SHP77 treated with DMSO at 0.1 percent for 48 hours (cell line): ENCODE measurements at regions not wholly inside any gene's neighbourhood (a gene's known extent, or its start where the extent isn't known, plus 50 kb on each side); places are given as distances from the start of the nearest gene placed in this dataset.

Source experiments
- DNase-seq: peaks from one replicate; lab custom pipeline; 2025; lab: John Stamatoyannopoulos, UW

- no peak for DNase-seq
Measured at GRCh38 chr4:4772534-4772933, 86.9 kb upstream of the MSX1 start.

- no peak for DNase-seq
Measured at GRCh38 chr4:4771160-4771559, 88.3 kb upstream of the MSX1 start.

GRCh38 chr4:4770610-4771009 lies 88.9 kb upstream of the MSX1 start:
- DNase-seq: no peak

- no peak for DNase-seq
Measured at GRCh38 chr4:4766564-4766963, 92.9 kb upstream of the MSX1 start.

- DNase-seq: no peak
Measured at GRCh38 chr4:4765811-4766210, 93.7 kb upstream of the MSX1 start.

- DNase-seq: no peak
Measured at GRCh38 chr4:4764558-4764905, 94.9 kb upstream of the MSX1 start.

GRCh38 chr4:4763822-4764557 lies 95.5 kb upstream of the MSX1 start:
- no peak for DNase-seq

- DNase-seq: no peak
Measured at GRCh38 chr4:4762909-4763821, 96.3 kb upstream of the MSX1 start.

GRCh38 chr4:4762300-4762699 lies 97.2 kb upstream of the MSX1 start:
- DNase-seq: no peak

GRCh38 chr4:4761128-4761982 lies 98.1 kb upstream of the MSX1 start:
- no peak for DNase-seq

- no peak for DNase-seq
Measured at GRCh38 chr4:4759883-4760282, 99.6 kb upstream of the MSX1 start.

- DNase-seq: no peak
Measured at GRCh38 chr4:4759232-4759631, 100.2 kb upstream of the MSX1 start.

GRCh38 chr4:4758681-4759080 lies 100.8 kb upstream of the MSX1 start:
- no peak for DNase-seq

GRCh38 chr4:4755306-4755705 lies 104.2 kb upstream of the MSX1 start:
- DNase-seq: no peak

GRCh38 chr4:4754641-4755040 lies 104.8 kb upstream of the MSX1 start:
- no peak for DNase-seq

GRCh38 chr4:4753643-4754042 lies 105.8 kb upstream of the MSX1 start:
- no peak for DNase-seq

- DNase-seq: no peak
Measured at GRCh38 chr4:4752576-4753401, 106.7 kb upstream of the MSX1 start.

- DNase-seq: no peak
Measured at GRCh38 chr4:4752025-4752424, 107.4 kb upstream of the MSX1 start.

- DNase-seq: no peak
Measured at GRCh38 chr4:4750187-4750586, 109.3 kb upstream of the MSX1 start.

- DNase-seq: no peak
Measured at GRCh38 chr4:4749137-4749536, 110.3 kb upstream of the MSX1 start.

- no peak for DNase-seq
Measured at GRCh38 chr4:4746444-4746843, 113.0 kb upstream of the MSX1 start.

- DNase-seq: no peak
Measured at GRCh38 chr4:4740071-4740470, 119.4 kb upstream of the MSX1 start.
